Calu3 (cell line): ENCODE measurements at regions not wholly inside any gene's neighbourhood (a gene's known extent, or its start where the extent isn't known, plus 50 kb on each side); places are given as distances from the start of the nearest gene placed in this dataset.

Experiments used
- BruUV-seq: library from RNA; stranded (reverse); fragments of 400-500 nt; replicated peaks from 2 replicates; lab custom pipeline; 2021; lab: Mats Ljungman, UMichigan
- CTCF ChIA-PET: fragments of 300-600 bp; sonication (Branson Sonifier 250); formaldehyde crosslinking; loops from one replicate; lab custom pipeline; 2022; ENCODE audit warnings: antibody characterized with exemption; lab: Charles Lee
- DNase-seq: peaks from one replicate; pipeline ENCODE4 v3.0.0; 2022
- H3K27ac Mint-ChIP-seq: one replicate; pipeline ENCODE4 v1.8.0; 2022; ENCODE audit warnings: mixed read lengths; ENCODE audit not compliant: unreplicated experiment
- H3K27me3 Mint-ChIP-seq: one replicate; pipeline ENCODE4 v1.8.0; 2022; ENCODE audit warnings: mixed read lengths; ENCODE audit not compliant: unreplicated experiment
- H3K36me3 Mint-ChIP-seq: one replicate; pipeline ENCODE4 v1.8.0; 2022; ENCODE audit warnings: mild to moderate bottlenecking, moderate library complexity, mixed read lengths; ENCODE audit not compliant: insufficient read depth, unreplicated experiment
- H3K4me1 Mint-ChIP-seq: one replicate; pipeline ENCODE4 v1.8.0; 2022; ENCODE audit warnings: mild to moderate bottlenecking, low read depth, mixed read lengths; ENCODE audit not compliant: unreplicated experiment
- H3K4me3 Mint-ChIP-seq: one replicate; pipeline ENCODE4 v1.8.0; 2022; ENCODE audit warnings: mild to moderate bottlenecking, low read depth, moderate library complexity, mixed read lengths; ENCODE audit not compliant: unreplicated experiment
- H3K9me3 Mint-ChIP-seq: one replicate; pipeline ENCODE4 v1.8.0; 2022; ENCODE audit warnings: low read depth, mixed read lengths; ENCODE audit not compliant: unreplicated experiment
- CTCF ChIP-seq: fragments of 200-600 bp; IDR thresholded peaks from one replicate; pipeline ENCODE4 v1.8.0; 2022; ENCODE audit warnings: antibody characterized with exemption; ENCODE audit not compliant: unreplicated experiment
- intact Hi-C: fragments of 100-400 bp; cut with micrococcal nuclease; formaldehyde crosslinking; loops from one replicate; pipeline ENCODE4 v1.10.0; 2022; ENCODE audit not compliant: unreplicated experiment

GRCh38 chr6:22709803-22710202, 140.4 kb downstream of the HDGFL1 start:
- intact Hi-C loops = no loop called here
- no TSS peak for BruUV-seq
- CTCF ChIA-PET = no interaction called here
- H3K27me3 Mint-ChIP-seq = no peaks in the 10 kb centered on the region
- no peaks in the 10 kb centered on the region for H3K36me3 Mint-ChIP-seq
- no peaks in the 10 kb centered on the region for H3K4me1 Mint-ChIP-seq
- no peak overlapping the region for H3K27ac Mint-ChIP-seq
- TF ChIP-seq CTCF = no peak
- no peaks in the 10 kb centered on the region for H3K9me3 Mint-ChIP-seq
- no peak for DNase-seq
- H3K4me3 Mint-ChIP-seq = no peak overlapping the region

GRCh38 chr6:22716721-22717120, 147.4 kb downstream of the HDGFL1 start:
- H3K36me3 Mint-ChIP-seq = no peaks in the 10 kb centered on the region
- no peaks in the 10 kb centered on the region for H3K27me3 Mint-ChIP-seq
- H3K4me1 Mint-ChIP-seq = peaks cover 11% of the 10 kb centered on the region
- DNase-seq = peak; percentile 39
- H3K27ac Mint-ChIP-seq = no peak overlapping the region
- no peaks in the 10 kb centered on the region for H3K9me3 Mint-ChIP-seq
- no peak overlapping the region for H3K4me3 Mint-ChIP-seq
- TF ChIP-seq CTCF = no peak
- intact Hi-C loops = no loop called here
- no TSS peak for BruUV-seq
- CTCF ChIA-PET = interaction anchor here (0.6 to 1.1 kb wide), 5 partner anchors 10 to 730 kb away, joined by 3 to 5 read pairs (median 4); no protein-coding TSS in a partner anchor

GRCh38 chr6:22717915-22718314, 148.5 kb downstream of the HDGFL1 start:
- intact Hi-C loops = no loop called here
- CTCF ChIA-PET = no interaction called here
- Mint-ChIP-seq H3K4me3 (no peak overlapping the region), H3K4me1 (peaks cover 11% of the 10 kb centered on the region), H3K36me3 (no peaks in the 10 kb centered on the region), H3K27me3 (no peaks in the 10 kb centered on the region), H3K27ac (no peak overlapping the region), H3K9me3 (peaks cover 3% of the 10 kb centered on the region)
- no peak for TF ChIP-seq CTCF
- no TSS peak for BruUV-seq
- no peak for DNase-seq

GRCh38 chr6:22722913-22723312, 153.5 kb downstream of the HDGFL1 start:
- no peak overlapping the region for H3K27ac Mint-ChIP-seq

More at GRCh38 chr6:22722913-22723312, 153.5 kb downstream of the HDGFL1 start:
- CTCF ChIA-PET = no interaction called here
- intact Hi-C loops = no loop called here
- no peaks in the 10 kb centered on the region for H3K36me3 Mint-ChIP-seq
- TF ChIP-seq CTCF = no peak
- H3K4me3 Mint-ChIP-seq = no peak overlapping the region
- no TSS peak for BruUV-seq
- DNase-seq = no peak
- no peaks in the 10 kb centered on the region for H3K27me3 Mint-ChIP-seq
- H3K4me1 Mint-ChIP-seq = no peaks in the 10 kb centered on the region
- peaks cover 3% of the 10 kb centered on the region for H3K9me3 Mint-ChIP-seq
